A673 (cell line): ENCODE measurements at regions not wholly inside any gene's neighbourhood (a gene's known extent, or its start where the extent isn't known, plus 50 kb on each side); places are given as distances from the start of the nearest gene placed in this dataset.

Source experiments
- BruUV-seq: library from RNA; stranded (reverse); fragments of 400-500 nt; replicated peaks from 2 replicates; lab custom pipeline; 2021; lab: Mats Ljungman, UMichigan
- CTCF ChIA-PET: fragments of 300-600 bp; sonication (Branson Sonifier 250); formaldehyde crosslinking; loops from one replicate; lab custom pipeline; 2022; ENCODE audit warnings: antibody characterized with exemption; lab: Charles Lee
- POLR2A ChIA-PET: fragments of 300-600 bp; sonication (Branson Sonifier 250); formaldehyde crosslinking; loops from one replicate; lab custom pipeline; 2022; ENCODE audit warnings: antibody characterized with exemption; ENCODE audit not compliant: low non-redundant PET; lab: Charles Lee
- DNase-seq: peaks from one replicate; pipeline ENCODE4 v3.0.0-alpha.2; 2015; ENCODE audit warnings: low spot score
- H3K27ac ChIP-seq: fragments of 200-600 bp; sonication (generic); 2 replicates; pipeline ENCODE4 v1.5.1; 2016; ENCODE audit warnings: mixed run types, low read depth, mild to moderate bottlenecking, mixed read lengths, antibody characterized with exemption, low read length; ENCODE audit not compliant: poor library complexity, severe bottlenecking
- H3K27me3 ChIP-seq: fragments of 200-600 bp; sonication (generic); replicated peaks from 2 replicates; pipeline ENCODE4 v1.6.1; 2017; ENCODE audit warnings: mixed run types, low read depth, mild to moderate bottlenecking, mixed read lengths, antibody characterized with exemption, low read length; ENCODE audit not compliant: insufficient read depth, poor library complexity
- H3K36me3 ChIP-seq: fragments of 200-600 bp; sonication (generic); 2 replicates; pipeline ENCODE4 v1.6.1; 2016; ENCODE audit warnings: mixed run types, mild to moderate bottlenecking, mixed read lengths, antibody characterized with exemption, low read length; ENCODE audit not compliant: insufficient read depth, poor library complexity, severe bottlenecking
- H3K4me1 ChIP-seq: fragments of 200-600 bp; sonication (generic); 2 replicates; pipeline ENCODE4 v1.6.1; 2017; ENCODE audit warnings: mixed run types, mild to moderate bottlenecking, mixed read lengths, antibody characterized with exemption, low read length; ENCODE audit not compliant: insufficient read depth, poor library complexity, severe bottlenecking
- H3K4me3 ChIP-seq: fragments of 200-600 bp; sonication (generic); 2 replicates; pipeline ENCODE4 v1.5.1; 2016; ENCODE audit warnings: low read depth, mixed run types, mild to moderate bottlenecking, mixed read lengths, low read length; ENCODE audit not compliant: poor library complexity, severe bottlenecking
- H3K9me3 ChIP-seq: fragments of 200-600 bp; sonication (generic); 2 replicates; pipeline ENCODE4 v1.6.1; 2016; ENCODE audit warnings: mixed run types, low read depth, mild to moderate bottlenecking, mixed read lengths, antibody characterized with exemption, low read length; ENCODE audit not compliant: poor library complexity, severe bottlenecking
- CTCF ChIP-seq: fragments of 300-800, 200-600 bp; sonication (generic); conservative IDR thresholded peaks from 2 replicates; pipeline ENCODE4 v1.5.1; 2017; ENCODE audit warnings: low read depth, mild to moderate bottlenecking, antibody characterized with exemption, low read length, moderate library complexity, mixed read lengths
- EZH2 ChIP-seq: fragments of 200-600 bp; sonication (generic); IDR thresholded peaks from 2 replicates; pipeline ENCODE4 v1.6.1; 2017; ENCODE audit warnings: borderline replicate concordance, low read depth, mild to moderate bottlenecking, mixed read lengths, antibody characterized with exemption, low read length; ENCODE audit not compliant: poor library complexity, severe bottlenecking
- intact Hi-C: fragments of 100-400 bp; cut with micrococcal nuclease; formaldehyde crosslinking; loops from one replicate; pipeline ENCODE4 v1.10.0; 2022; ENCODE audit not compliant: unreplicated experiment

- no peaks in the 10 kb centered on the region for H3K9me3 ChIP-seq
- CTCF ChIA-PET, result no interaction called here
- BruUV-seq, result no TSS peak
- POLR2A ChIA-PET, result no interaction called here
- no peaks in the 10 kb centered on the region for H3K36me3 ChIP-seq
- TF ChIP-seq EZH2 (no peak), CTCF (no peak)
- intact Hi-C loops, result no loop called here
- no peaks in the 10 kb centered on the region for H3K27me3 ChIP-seq
- H3K4me3 ChIP-seq, result no peak overlapping the region
- H3K27ac ChIP-seq, result no peak overlapping the region
- DNase-seq, result no peak
- H3K4me1 ChIP-seq, result no peaks in the 10 kb centered on the region
Measured at GRCh38 chr12:19688532-19688931, 249.2 kb downstream of the AEBP2 start.

- ChIA-PET POLR2A (no interaction called here), CTCF (no interaction called here)
- Histone ChIP-seq H3K27ac (no peak overlapping the region), H3K36me3 (no peaks in the 10 kb centered on the region), H3K4me1 (no peaks in the 10 kb centered on the region), H3K27me3 (no peaks in the 10 kb centered on the region), H3K4me3 (no peak overlapping the region), H3K9me3 (no peaks in the 10 kb centered on the region)
- no TSS peak for BruUV-seq
- no peak for TF ChIP-seq CTCF
- no peak for TF ChIP-seq EZH2
- intact Hi-C loops, result no loop called here
- no peak for DNase-seq
Measured at GRCh38 chr12:19689226-19689625, 249.9 kb downstream of the AEBP2 start.

GRCh38 chr12:19689801-19690472, 250.6 kb downstream of the AEBP2 start:
- BruUV-seq, result no TSS peak

More at GRCh38 chr12:19689801-19690472, 250.6 kb downstream of the AEBP2 start:
- no peak overlapping the region for H3K27ac ChIP-seq
- ChIA-PET POLR2A (no interaction called here), CTCF (no interaction called here)
- H3K36me3 ChIP-seq, result no peaks in the 10 kb centered on the region
- TF ChIP-seq EZH2, result no peak
- no peak for TF ChIP-seq CTCF
- H3K4me3 ChIP-seq, result no peak overlapping the region
- no peaks in the 10 kb centered on the region for H3K9me3 ChIP-seq
- intact Hi-C loops, result no loop called here
- H3K27me3 ChIP-seq, result no peaks in the 10 kb centered on the region
- DNase-seq, result no peak
- no peaks in the 10 kb centered on the region for H3K4me1 ChIP-seq
